Ovary (tissue), 3 donors: ENCODE measurements at regions not wholly inside any gene's neighbourhood (a gene's known extent, or its start where the extent isn't known, plus 50 kb on each side); places are given as distances from the start of the nearest gene placed in this dataset.

Experiments used
- EP300 ChIP-seq: sonication (generic); formaldehyde crosslinking; IDR thresholded peaks from one replicate; pipeline ENCODE4 v1.6.1; 2017; ENCODE audit warnings: antibody characterized with exemption
- POLR2A ChIP-seq: fragments of 450-650 bp; IDR thresholded peaks from one replicate; pipeline ENCODE4 v1.6.1; 2017; ENCODE audit warnings: antibody characterized with exemption, mild to moderate bottlenecking, moderate library complexity
- TF ChIP-seq, protein P1 (sequence below), 3 donors: fragments of 450-650 bp in 2 of 3; fragments of 200-600 bp in 1 of 3; IDR thresholded peaks; one replicate each; pipeline versions ENCODE4 v1.5.1 to v1.8.0; 2016 to 2022; ENCODE audit warnings: antibody characterized with exemption in 3 of 3, mild to moderate bottlenecking in 1 of 3
- donor health status: DM: no; HTN: no; CAD: no.

DNA sequence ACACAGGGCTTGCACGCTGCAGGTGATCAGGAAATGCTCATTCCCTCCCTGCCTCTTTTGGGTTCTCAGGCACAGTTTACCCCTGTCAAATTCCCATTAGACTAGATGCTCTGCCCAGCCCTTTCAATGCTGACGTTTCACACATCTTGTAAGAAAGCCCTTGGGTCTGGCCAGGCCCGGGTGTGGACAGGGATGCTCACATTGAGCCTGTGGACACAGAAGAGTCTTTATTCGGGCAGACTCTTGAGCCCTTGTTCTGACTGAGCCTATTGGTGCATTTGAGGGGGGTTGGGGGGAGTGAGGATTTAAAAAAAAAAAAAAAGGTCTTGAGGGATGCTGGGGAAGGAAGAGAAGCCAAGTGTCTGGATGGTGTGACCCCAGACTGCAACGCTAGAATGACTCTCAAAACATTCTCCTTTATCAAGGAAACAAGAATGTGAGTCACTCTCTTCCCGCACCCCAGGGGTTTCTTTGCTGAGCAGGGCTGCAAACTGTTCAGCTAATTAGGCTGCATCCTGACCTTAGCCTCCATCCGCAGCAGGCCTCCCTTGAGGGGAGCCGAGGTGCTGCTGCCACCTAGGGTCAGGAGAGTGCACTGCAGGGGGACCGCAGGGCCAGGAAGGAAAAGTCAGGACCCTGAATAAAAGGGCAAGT, 53.6 kb upstream of the TMEM72 start:
- TF ChIP-seq EP300, result no peak
- TF ChIP-seq, protein P1, sequence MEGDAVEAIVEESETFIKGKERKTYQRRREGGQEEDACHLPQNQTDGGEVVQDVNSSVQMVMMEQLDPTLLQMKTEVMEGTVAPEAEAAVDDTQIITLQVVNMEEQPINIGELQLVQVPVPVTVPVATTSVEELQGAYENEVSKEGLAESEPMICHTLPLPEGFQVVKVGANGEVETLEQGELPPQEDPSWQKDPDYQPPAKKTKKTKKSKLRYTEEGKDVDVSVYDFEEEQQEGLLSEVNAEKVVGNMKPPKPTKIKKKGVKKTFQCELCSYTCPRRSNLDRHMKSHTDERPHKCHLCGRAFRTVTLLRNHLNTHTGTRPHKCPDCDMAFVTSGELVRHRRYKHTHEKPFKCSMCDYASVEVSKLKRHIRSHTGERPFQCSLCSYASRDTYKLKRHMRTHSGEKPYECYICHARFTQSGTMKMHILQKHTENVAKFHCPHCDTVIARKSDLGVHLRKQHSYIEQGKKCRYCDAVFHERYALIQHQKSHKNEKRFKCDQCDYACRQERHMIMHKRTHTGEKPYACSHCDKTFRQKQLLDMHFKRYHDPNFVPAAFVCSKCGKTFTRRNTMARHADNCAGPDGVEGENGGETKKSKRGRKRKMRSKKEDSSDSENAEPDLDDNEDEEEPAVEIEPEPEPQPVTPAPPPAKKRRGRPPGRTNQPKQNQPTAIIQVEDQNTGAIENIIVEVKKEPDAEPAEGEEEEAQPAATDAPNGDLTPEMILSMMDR (IDR thresholded peaks at IDR 0.05), result peak; percentile 89 to 98 (median 91)
- no peak for TF ChIP-seq POLR2A
